Endothelial cell (in vitro differentiated cells): ENCODE measurements at regions not wholly inside any gene's neighbourhood (a gene's known extent, or its start where the extent isn't known, plus 50 kb on each side); places are given as distances from the start of the nearest gene placed in this dataset.

Source experiments
- DNase-seq: peaks from one replicate; pipeline ENCODE4 v3.0.0; 2021; ENCODE audit warnings: low spot score
- H3K27ac Mint-ChIP-seq: one replicate; pipeline ENCODE4 v1.8.0; 2021; ENCODE audit warnings: mixed read lengths, inconsistent platforms; ENCODE audit not compliant: unreplicated experiment
- H3K27me3 Mint-ChIP-seq: one replicate; pipeline ENCODE4 v1.8.0; 2021; ENCODE audit warnings: mild to moderate bottlenecking, moderate library complexity, mixed read lengths, inconsistent platforms; ENCODE audit not compliant: unreplicated experiment
- H3K36me3 Mint-ChIP-seq: one replicate; pipeline ENCODE4 v1.8.0; 2021; ENCODE audit warnings: mild to moderate bottlenecking, low read depth, mixed read lengths, inconsistent platforms; ENCODE audit not compliant: unreplicated experiment
- H3K4me1 Mint-ChIP-seq: one replicate; pipeline ENCODE4 v1.8.0; 2021; ENCODE audit warnings: mild to moderate bottlenecking, mixed read lengths, inconsistent platforms; ENCODE audit not compliant: unreplicated experiment
- H3K4me3 Mint-ChIP-seq: one replicate; pipeline ENCODE4 v1.8.0; 2021; ENCODE audit warnings: mild to moderate bottlenecking, mixed read lengths, inconsistent platforms; ENCODE audit not compliant: unreplicated experiment
- H3K9me3 Mint-ChIP-seq: one replicate; pipeline ENCODE4 v1.8.0; 2021; ENCODE audit warnings: mixed read lengths, inconsistent platforms; ENCODE audit not compliant: unreplicated experiment
- CTCF ChIP-seq: fragments of 200-600 bp; sonication (generic); IDR thresholded peaks from one replicate; pipeline ENCODE4 v1.5.0; 2021; ENCODE audit warnings: antibody characterized with exemption; ENCODE audit not compliant: unreplicated experiment

GRCh38 chr3:68033867-68034266 lies 379.5 kb upstream of the SUCLG2 start:
- no peak for TF ChIP-seq CTCF
- H3K27me3 Mint-ChIP-seq, result peaks cover 1% of the 10 kb centered on the region
- no peak for DNase-seq

GRCh38 chr3:68032209-68032608 lies 377.8 kb upstream of the SUCLG2 start:
- TF ChIP-seq CTCF, result no peak
- Mint-ChIP-seq H3K9me3 (no peaks in the 10 kb centered on the region), H3K36me3 (no peaks in the 10 kb centered on the region), H3K27ac (no peak overlapping the region), H3K27me3 (no peaks in the 10 kb centered on the region), H3K4me3 (no peak overlapping the region), H3K4me1 (no peaks in the 10 kb centered on the region)
- DNase-seq, result no peak

More at GRCh38 chr3:68033867-68034266, 379.5 kb upstream of the SUCLG2 start:
- no peaks in the 10 kb centered on the region for H3K9me3 Mint-ChIP-seq
- no peaks in the 10 kb centered on the region for H3K36me3 Mint-ChIP-seq
- H3K27ac Mint-ChIP-seq, result no peak overlapping the region
- no peaks in the 10 kb centered on the region for H3K4me1 Mint-ChIP-seq
- no peak overlapping the region for H3K4me3 Mint-ChIP-seq

GRCh38 chr3:68025189-68025588 lies 370.8 kb upstream of the SUCLG2 start:
- H3K27me3 Mint-ChIP-seq, result no peaks in the 10 kb centered on the region
- H3K36me3 Mint-ChIP-seq, result no peaks in the 10 kb centered on the region
- no peak overlapping the region for H3K4me3 Mint-ChIP-seq
- no peaks in the 10 kb centered on the region for H3K9me3 Mint-ChIP-seq
- no peak for DNase-seq
- H3K27ac Mint-ChIP-seq, result no peak overlapping the region
- H3K4me1 Mint-ChIP-seq, result no peaks in the 10 kb centered on the region
- no peak for TF ChIP-seq CTCF

GRCh38 chr3:68019876-68020275 lies 365.5 kb upstream of the SUCLG2 start:
- TF ChIP-seq CTCF, result no peak
- DNase-seq, result no peak
- Mint-ChIP-seq H3K9me3 (no peaks in the 10 kb centered on the region), H3K4me3 (no peak overlapping the region), H3K27ac (no peak overlapping the region), H3K4me1 (no peaks in the 10 kb centered on the region), H3K36me3 (no peaks in the 10 kb centered on the region), H3K27me3 (no peaks in the 10 kb centered on the region)

GRCh38 chr3:68018275-68018674 lies 363.9 kb upstream of the SUCLG2 start:
- H3K4me3 Mint-ChIP-seq, result no peak overlapping the region
- TF ChIP-seq CTCF, result no peak
- no peaks in the 10 kb centered on the region for H3K9me3 Mint-ChIP-seq
- no peak for DNase-seq
- no peaks in the 10 kb centered on the region for H3K36me3 Mint-ChIP-seq
- H3K27ac Mint-ChIP-seq, result no peak overlapping the region
- no peaks in the 10 kb centered on the region for H3K4me1 Mint-ChIP-seq
- H3K27me3 Mint-ChIP-seq, result no peaks in the 10 kb centered on the region
